Spleen (tissue), 7 donors: ENCODE measurements at regions not wholly inside any gene's neighbourhood (a gene's known extent, or its start where the extent isn't known, plus 50 kb on each side); places are given as distances from the start of the nearest gene placed in this dataset.

ENCODE experiments used
- POLR2A ChIP-seq, 3 donors: fragments of 450-650 bp; IDR thresholded peaks; one replicate each; pipeline ENCODE4 v1.5.1; 2017; ENCODE audit warnings: antibody characterized with exemption in 3 of 3, mild to moderate bottlenecking in 1 of 3
- TF ChIP-seq, protein P1 (sequence below), 11 experiments: fragments of 200-600 bp in 7 of 11; fragments of 450-650 bp in 4 of 11; sonication (generic) in 4 of 11; IDR thresholded peaks in 8 of 11; conservative IDR thresholded peaks in 3 of 11; 1 replicate in 7 of 11; 2 replicates in 4 of 11; pipeline versions ENCODE4 v1.4.0 to v1.8.0; 2016 to 2021; ENCODE audit warnings: antibody characterized with exemption in 11 of 11, inconsistent platforms in 4 of 11, mild to moderate bottlenecking in 1 of 11
- donor health status: DM: no; HTN: no; CAD: no; lungs with moderate emphysema.
- donor health status: DM: no; HTN: no; CAD: no.
- donor health status: DM: no; HTN: no; CAD: no.

GRCh38 chr2:78486565-78486964 lies 538.9 kb upstream of the REG3G start:
- no peak for TF ChIP-seq POLR2A (IDR thresholded peaks at IDR 0.05)
- TF ChIP-seq, protein P1, sequence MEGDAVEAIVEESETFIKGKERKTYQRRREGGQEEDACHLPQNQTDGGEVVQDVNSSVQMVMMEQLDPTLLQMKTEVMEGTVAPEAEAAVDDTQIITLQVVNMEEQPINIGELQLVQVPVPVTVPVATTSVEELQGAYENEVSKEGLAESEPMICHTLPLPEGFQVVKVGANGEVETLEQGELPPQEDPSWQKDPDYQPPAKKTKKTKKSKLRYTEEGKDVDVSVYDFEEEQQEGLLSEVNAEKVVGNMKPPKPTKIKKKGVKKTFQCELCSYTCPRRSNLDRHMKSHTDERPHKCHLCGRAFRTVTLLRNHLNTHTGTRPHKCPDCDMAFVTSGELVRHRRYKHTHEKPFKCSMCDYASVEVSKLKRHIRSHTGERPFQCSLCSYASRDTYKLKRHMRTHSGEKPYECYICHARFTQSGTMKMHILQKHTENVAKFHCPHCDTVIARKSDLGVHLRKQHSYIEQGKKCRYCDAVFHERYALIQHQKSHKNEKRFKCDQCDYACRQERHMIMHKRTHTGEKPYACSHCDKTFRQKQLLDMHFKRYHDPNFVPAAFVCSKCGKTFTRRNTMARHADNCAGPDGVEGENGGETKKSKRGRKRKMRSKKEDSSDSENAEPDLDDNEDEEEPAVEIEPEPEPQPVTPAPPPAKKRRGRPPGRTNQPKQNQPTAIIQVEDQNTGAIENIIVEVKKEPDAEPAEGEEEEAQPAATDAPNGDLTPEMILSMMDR (IDR thresholded peaks at IDR 0.05 in 8 of 11, conservative IDR thresholded peaks at IDR 0.05 in 3 of 11), result no peak
